GM12891 (cell line): ENCODE measurements at regions not wholly inside any gene's neighbourhood (a gene's known extent, or its start where the extent isn't known, plus 50 kb on each side); places are given as distances from the start of the nearest gene placed in this dataset.
A peak's percentile ranks its signal among the peaks of the same experiment; 100 is the strongest.

Experiments
- DNase-seq: peaks from one replicate; pipeline ENCODE4 v3.0.0; 2011; ENCODE audit warnings: low spot score; ENCODE audit not compliant: insufficient read length
- FAIRE-seq: peaks from 2 replicates; lab custom pipeline; 2011; peaks lifted over from hg19 to GRCh38; lab: Jason Lieb, UNC
- PAX5 ChIP-seq: IDR thresholded peaks from 2 replicates; pipeline ENCODE4 v1.6.1; 2011; ENCODE audit warnings: low read length, moderate library complexity, mild to moderate bottlenecking; ENCODE audit not compliant: insufficient read depth, severe bottlenecking
- POLR2A ChIP-seq: IDR thresholded peaks from 2 replicates; pipeline ENCODE4 v1.6.1; 2011; ENCODE audit warnings: low read depth, low read length, control low read depth
- POLR2AphosphoS5 ChIP-seq: IDR thresholded peaks from 2 replicates; pipeline ENCODE4 v1.6.1; 2011; ENCODE audit warnings: low read depth, low read length, control low read depth
- POU2F2 ChIP-seq: IDR thresholded peaks from 2 replicates; pipeline ENCODE4 v1.6.1; 2011; ENCODE audit warnings: low read depth, mild to moderate bottlenecking, control low read depth, low read length, moderate library complexity
- SPI1 ChIP-seq: IDR thresholded peaks from 2 replicates; pipeline ENCODE4 v1.6.1; 2011; ENCODE audit warnings: low read depth, low read length, control low read depth
- TAF1 ChIP-seq: IDR thresholded peaks from 2 replicates; pipeline ENCODE4 v1.6.1; 2011; ENCODE audit warnings: low read depth, low read length, control low read depth

- DNase-seq = no peak
- FAIRE-seq = no peak
- TF ChIP-seq POLR2A (no peak), TAF1 (no peak), SPI1 (no peak), POLR2AphosphoS5 (no peak), POU2F2 (no peak), PAX5 (no peak)
Measured at GRCh38 chrX:117517994-117518393, 598.6 kb downstream of the KLHL13 start.

- TF ChIP-seq POU2F2 = no peak
- no peak for TF ChIP-seq TAF1
- no peak for TF ChIP-seq SPI1
- no peak for TF ChIP-seq PAX5
- TF ChIP-seq POLR2A = no peak
- TF ChIP-seq POLR2AphosphoS5 = no peak
- DNase-seq (no peak), FAIRE-seq (no peak)
Measured at GRCh38 chrX:117511379-117511778, 605.2 kb downstream of the KLHL13 start.

GRCh38 chrX:117510453-117510852, 606.2 kb downstream of the KLHL13 start:
- TF ChIP-seq POLR2AphosphoS5 (no peak), POLR2A (no peak), POU2F2 (no peak), TAF1 (no peak), SPI1 (no peak), PAX5 (no peak)
- no peak for DNase-seq

GRCh38 chrX:117508021-117508420, 608.6 kb downstream of the KLHL13 start:
- TF ChIP-seq POLR2A (no peak), SPI1 (no peak), POU2F2 (no peak), TAF1 (no peak), POLR2AphosphoS5 (no peak), PAX5 (no peak)
- DNase-seq = no peak
- FAIRE-seq = no peak

More at GRCh38 chrX:117510453-117510852, 606.2 kb downstream of the KLHL13 start:
- FAIRE-seq = peak; percentile 82

- FAIRE-seq (no peak), DNase-seq (no peak)
- TF ChIP-seq POU2F2 (no peak), PAX5 (no peak), POLR2A (no peak), POLR2AphosphoS5 (no peak), SPI1 (no peak), TAF1 (no peak)
Measured at GRCh38 chrX:117487421-117487820, 629.2 kb downstream of the KLHL13 start.

- no peak for DNase-seq
- no peak for TF ChIP-seq POLR2AphosphoS5
- TF ChIP-seq SPI1 = no peak
- TF ChIP-seq POLR2A = no peak
- TF ChIP-seq POU2F2 = no peak
- FAIRE-seq = no peak
Measured at GRCh38 chrX:117483950-117484349, 632.7 kb downstream of the KLHL13 start.

- TF ChIP-seq PAX5 (no peak), POLR2AphosphoS5 (no peak), TAF1 (no peak), POU2F2 (no peak), SPI1 (no peak)
- FAIRE-seq (no peak), DNase-seq (no peak)
Measured at GRCh38 chrX:117458243-117458968, 658.2 kb downstream of the KLHL13 start.

GRCh38 chrX:117455787-117456186, 660.8 kb downstream of the KLHL13 start:
- no peak for DNase-seq
- FAIRE-seq = no peak
- TF ChIP-seq POLR2A = no peak
- no peak for TF ChIP-seq SPI1
- TF ChIP-seq PAX5 = no peak
- no peak for TF ChIP-seq TAF1
- TF ChIP-seq POU2F2 = no peak
- no peak for TF ChIP-seq POLR2AphosphoS5

GRCh38 chrX:117429501-117429900, 687.1 kb downstream of the KLHL13 start:
- DNase-seq = no peak
- no peak for TF ChIP-seq POU2F2
- TF ChIP-seq PAX5 = no peak
- TF ChIP-seq TAF1 = no peak
- no peak for TF ChIP-seq POLR2A
- no peak for TF ChIP-seq POLR2AphosphoS5
- TF ChIP-seq SPI1 = no peak
- FAIRE-seq = no peak
